Endothelial cell of umbilical vein (primary cell): ENCODE measurements at regions not wholly inside any gene's neighbourhood (a gene's known extent, or its start where the extent isn't known, plus 50 kb on each side); places are given as distances from the start of the nearest gene placed in this dataset.

Source experiments
- BruUV-seq: library from RNA; stranded (reverse); fragments of 400-500 nt; replicated peaks from 2 replicates; lab custom pipeline; 2021; lab: Mats Ljungman, UMichigan
- CTCF ChIA-PET: fragments of 300-600, 350-600 bp; sonication (Branson Sonifier 250); formaldehyde crosslinking; loops from one replicate; lab custom pipeline; 2021; ENCODE audit warnings: antibody characterized with exemption, inconsistent platforms; lab: Charles Lee
- POLR2A ChIA-PET: fragments of 300-600, 350-600 bp; sonication (Branson Sonifier 250); formaldehyde crosslinking; loops from one replicate; lab custom pipeline; 2021; ENCODE audit warnings: antibody characterized with exemption, inconsistent platforms; lab: Charles Lee
- DNase-seq: peaks from one replicate; pipeline ENCODE4 v3.0.0-alpha.2; 2011; ENCODE audit warnings: low read depth, low spot score
- FAIRE-seq: peaks from 2 replicates; lab custom pipeline; 2011; peaks lifted over from hg19 to GRCh38; lab: Jason Lieb, UNC
- H2AFZ ChIP-seq: 2 replicates; pipeline ENCODE4 v1.6.0; 2012; ENCODE audit warnings: low read depth, low read length, control low read depth, inconsistent platforms
- H3K27ac ChIP-seq: 2 replicates; pipeline ENCODE4 v1.5.1; 2011; ENCODE audit warnings: low read depth, mild to moderate bottlenecking, control low read depth, low read length, moderate library complexity; ENCODE audit not compliant: insufficient read depth
- H3K27me3 ChIP-seq, 2 experiments: 2 replicates each; pipeline versions ENCODE4 v1.6.0 to v1.6.1; 2011; ENCODE audit warnings: low read length in 2 of 2, mixed read lengths in 1 of 2; ENCODE audit not compliant: control insufficient read depth in 2 of 2, insufficient read depth in 2 of 2
- H3K36me3 ChIP-seq, 2 experiments: 2 replicates in 1 of 2; 3 replicates in 1 of 2; pipeline ENCODE4 v1.5.1; 2011; ENCODE audit warnings: low read length in 2 of 2, mild to moderate bottlenecking in 1 of 2, moderate library complexity in 1 of 2; ENCODE audit not compliant: control insufficient read depth in 2 of 2, insufficient read depth in 2 of 2; ENCODE audit errors: extremely low read depth in 1 of 2
- H3K4me1 ChIP-seq: 3 replicates; pipeline ENCODE4 v1.5.1; 2011; ENCODE audit warnings: mild to moderate bottlenecking, low read length; ENCODE audit not compliant: control insufficient read depth, insufficient read depth; ENCODE audit errors: extremely low read depth
- H3K4me2 ChIP-seq: 2 replicates; pipeline ENCODE4 v1.6.1; 2011; ENCODE audit warnings: low read length, control low read depth, mixed read lengths; ENCODE audit not compliant: insufficient read depth
- H3K4me3 ChIP-seq, 3 experiments: fragments of 200-600 bp in 1 of 3; sonication (generic), shearing (Covaris generic) in 1 of 3; replicated peaks in 1 of 3; 2 replicates each; pipeline ENCODE4 v1.5.1; 2011 to 2016; ENCODE audit warnings: control low read depth in 3 of 3, low read length in 3 of 3, mild to moderate bottlenecking in 2 of 3, inconsistent platforms in 1 of 3, low read depth in 1 of 3, moderate library complexity in 1 of 3; ENCODE audit not compliant: insufficient read depth in 1 of 3
- H3K79me2 ChIP-seq: 2 replicates; pipeline ENCODE4 v1.6.0; 2012; ENCODE audit warnings: low read length, inconsistent platforms; ENCODE audit not compliant: control insufficient read depth, insufficient read depth
- H3K9ac ChIP-seq: replicated peaks from 2 replicates; pipeline ENCODE3; 2011; ENCODE audit warnings: low read length, control low read depth; ENCODE audit not compliant: insufficient read depth; ENCODE audit errors: extremely low read depth
- H3K9me1 ChIP-seq: replicated peaks from 3 replicates; pipeline ENCODE4 v1.6.0; 2011; ENCODE audit warnings: mild to moderate bottlenecking, low read length; ENCODE audit not compliant: control insufficient read depth, insufficient read depth; ENCODE audit errors: extremely low read depth
- H3K9me3 ChIP-seq: replicated peaks from 2 replicates; pipeline ENCODE4 v1.5.1; 2012; ENCODE audit warnings: low read length, inconsistent platforms; ENCODE audit not compliant: control insufficient read depth, insufficient read depth
- H4K20me1 ChIP-seq: replicated peaks from 2 replicates; pipeline ENCODE3; 2011; ENCODE audit warnings: mild to moderate bottlenecking, low read length; ENCODE audit not compliant: control insufficient read depth, insufficient read depth; ENCODE audit errors: extremely low read depth
- EZH2 ChIP-seq: IDR thresholded peaks from 2 replicates; pipeline ENCODE4 v1.6.1; 2012; ENCODE audit warnings: borderline replicate concordance, low read depth, mild to moderate bottlenecking, moderate library complexity, low read length, inconsistent platforms; ENCODE audit not compliant: severe bottlenecking
- FOS ChIP-seq: IDR thresholded peaks from 2 replicates; pipeline ENCODE4 v1.6.1; 2011; ENCODE audit warnings: mild to moderate bottlenecking, low read length, moderate library complexity, borderline replicate concordance; ENCODE audit not compliant: insufficient read depth
- GATA2 ChIP-seq: IDR thresholded peaks from 2 replicates; pipeline ENCODE4 v1.7.0; 2011; ENCODE audit warnings: low read depth, mild to moderate bottlenecking, moderate library complexity, mixed read lengths, low read length; ENCODE audit not compliant: insufficient read length, insufficient read depth
- JUN ChIP-seq: IDR thresholded peaks from 2 replicates; pipeline ENCODE4 v1.6.1; 2011; ENCODE audit warnings: borderline replicate concordance, low read depth; ENCODE audit not compliant: insufficient read length, insufficient read depth
- MAX ChIP-seq: IDR thresholded peaks from 2 replicates; pipeline ENCODE4 v1.6.1; 2011; ENCODE audit not compliant: insufficient read depth, insufficient read length
- MYC ChIP-seq: IDR thresholded peaks from one replicate; pipeline ENCODE4 v1.6.1; 2011; ENCODE audit warnings: mild to moderate bottlenecking, low read depth, low read length
- POLR2A ChIP-seq: IDR thresholded peaks from 2 replicates; pipeline ENCODE4 v1.6.1; 2012; ENCODE audit warnings: low read depth, mild to moderate bottlenecking, control low read depth, low read length
- POLR2AphosphoS5 ChIP-seq: IDR thresholded peaks from 2 replicates; pipeline ENCODE4 v1.6.1; 2012; ENCODE audit warnings: low read depth, mild to moderate bottlenecking, control low read depth, low read length, moderate library complexity; ENCODE audit not compliant: insufficient read depth
- dilution Hi-C: fragments of 300-500 bp; cut with MboI; formaldehyde crosslinking; loops from one replicate; pipeline ENCODE4 v1.15.0; 2019; ENCODE audit warnings: low sequenced_read_pairs; ENCODE audit not compliant: extremely low pct_ligation_motif_present
- intact Hi-C: fragments of 100-400 bp; cut with micrococcal nuclease; formaldehyde crosslinking; loops from one replicate; pipeline ENCODE4 v1.10.0; 2022
- TF ChIP-seq, protein P1 (sequence below), 2 donors: IDR thresholded peaks; 1 replicate in 1 of 2; 2 replicates in 1 of 2; pipeline ENCODE4 v1.5.1; 2011; ENCODE audit warnings: low read length in 2 of 2, mild to moderate bottlenecking in 2 of 2, moderate library complexity in 2 of 2, control low read depth in 1 of 2, inconsistent platforms in 1 of 2, low read depth in 1 of 2; ENCODE audit not compliant: insufficient read depth in 1 of 2; ENCODE audit errors: extremely low read depth in 1 of 2

GRCh38 chr16:47939680-47940079, 216.1 kb downstream of the ABCC12 start:
- Histone ChIP-seq H3K4me3 (no peak overlapping the region), H3K9me3 (no peaks in the 10 kb centered on the region), H3K9ac (no peak overlapping the region), H3K27ac (no peak overlapping the region), H3K79me2 (no peaks in the 10 kb centered on the region), H3K4me2 (no peak overlapping the region), H3K4me1 (no peaks in the 10 kb centered on the region), H4K20me1 (no peaks in the 10 kb centered on the region), H3K9me1 (no peaks in the 10 kb centered on the region), H2AFZ (no peak overlapping the region), H3K27me3 (no peaks in the 10 kb centered on the region), H3K36me3 (no peaks in the 10 kb centered on the region)
- no peak for DNase-seq
- TF ChIP-seq EZH2 (no peak), JUN (no peak), POLR2AphosphoS5 (no peak), GATA2 (no peak), FOS (no peak), POLR2A (no peak), MYC (no peak), MAX (no peak)
- TF ChIP-seq, protein P1, sequence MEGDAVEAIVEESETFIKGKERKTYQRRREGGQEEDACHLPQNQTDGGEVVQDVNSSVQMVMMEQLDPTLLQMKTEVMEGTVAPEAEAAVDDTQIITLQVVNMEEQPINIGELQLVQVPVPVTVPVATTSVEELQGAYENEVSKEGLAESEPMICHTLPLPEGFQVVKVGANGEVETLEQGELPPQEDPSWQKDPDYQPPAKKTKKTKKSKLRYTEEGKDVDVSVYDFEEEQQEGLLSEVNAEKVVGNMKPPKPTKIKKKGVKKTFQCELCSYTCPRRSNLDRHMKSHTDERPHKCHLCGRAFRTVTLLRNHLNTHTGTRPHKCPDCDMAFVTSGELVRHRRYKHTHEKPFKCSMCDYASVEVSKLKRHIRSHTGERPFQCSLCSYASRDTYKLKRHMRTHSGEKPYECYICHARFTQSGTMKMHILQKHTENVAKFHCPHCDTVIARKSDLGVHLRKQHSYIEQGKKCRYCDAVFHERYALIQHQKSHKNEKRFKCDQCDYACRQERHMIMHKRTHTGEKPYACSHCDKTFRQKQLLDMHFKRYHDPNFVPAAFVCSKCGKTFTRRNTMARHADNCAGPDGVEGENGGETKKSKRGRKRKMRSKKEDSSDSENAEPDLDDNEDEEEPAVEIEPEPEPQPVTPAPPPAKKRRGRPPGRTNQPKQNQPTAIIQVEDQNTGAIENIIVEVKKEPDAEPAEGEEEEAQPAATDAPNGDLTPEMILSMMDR (IDR thresholded peaks at IDR 0.05; ENCODE audit: extremely low read depth in 1 of 2, insufficient read depth in 1 of 2, low read depth in 1 of 2, low read length in 2 of 2) = no peak
- dilution Hi-C loops (no loop called here), intact Hi-C loops (no loop called here)
- BruUV-seq = no TSS peak
- ChIA-PET POLR2A (no interaction called here), CTCF (no interaction called here)
- no peak for FAIRE-seq
